SH-SY5Y (cell line): ENCODE measurements at regions not wholly inside any gene's neighbourhood (a gene's known extent, or its start where the extent isn't known, plus 50 kb on each side); places are given as distances from the start of the nearest gene placed in this dataset.

Experiments used
- GATA2 ChIP-seq: IDR thresholded peaks from 2 replicates; pipeline ENCODE4 v1.6.1; 2011; ENCODE audit warnings: mild to moderate bottlenecking, low read depth, low read length
- GATA3 ChIP-seq: IDR thresholded peaks from 2 replicates; pipeline ENCODE4 v1.6.1; 2011; ENCODE audit warnings: low read depth, mild to moderate bottlenecking, low read length, moderate library complexity

- TF ChIP-seq GATA2 (no peak), GATA3 (no peak)
Observed at GRCh38 chr6:134810402-134810801, 139.5 kb downstream of the ALDH8A1 start.
